ENCODE measurements at regions not wholly inside any gene's neighbourhood (a gene's known extent, or its start where the extent isn't known, plus 50 kb on each side); places are given as distances from the start of the nearest gene placed in this dataset.
"Not testable (repeated sequence)": the region's sequence is repeated elsewhere in the genome, so short reads cannot be mapped to it uniquely, and the experiment has no call there.

- TF ChIP-seq ZNF600 (tag by site-specific recombination; IDR thresholded peaks at IDR 0.05); ZNF843 (tag by site-specific recombination; IDR thresholded peaks at IDR 0.05); ZNF488 (tag by site-specific recombination; IDR thresholded peaks at IDR 0.05); ZNF768 (tag by site-specific recombination; IDR thresholded peaks at IDR 0.05); SCRT2 (tag by site-specific recombination; IDR thresholded peaks at IDR 0.05); CTCF (tag by site-specific recombination; IDR thresholded peaks at IDR 0.05); AEBP2 (tag by site-specific recombination; IDR thresholded peaks at IDR 0.05; ENCODE audit: borderline replicate concordance); REPIN1 (tag by site-specific recombination; IDR thresholded peaks at IDR 0.05; ENCODE audit: low read depth); ZNF280D (tag by site-specific recombination; IDR thresholded peaks at IDR 0.05): not testable (repeated sequence)
Observed at GRCh38 chr21:5021815-5022214, 5499.6 kb upstream of the TPTE start.

Measured in HEK293 (cell line).